K562 (cell line): ENCODE measurements at regions not wholly inside any gene's neighbourhood (a gene's known extent, or its start where the extent isn't known, plus 50 kb on each side); places are given as distances from the start of the nearest gene placed in this dataset.

Source experiments
- ATAC-seq: fragments of 200-7000 bp; cut with Tn5 transposase; 3 replicates; pipeline ENCODE4 v1.9.1; 2020; ENCODE audit warnings: moderate library complexity
- BruUV-seq: library from RNA; stranded (reverse); fragments of 400-500 nt; replicated peaks from 2 replicates; lab custom pipeline; 2021; lab: Mats Ljungman, UMichigan
- CTCF ChIA-PET: fragments of 300-600 bp; formaldehyde crosslinking; extraction: SDS; loops from one replicate; lab custom pipeline; 2021; ENCODE audit warnings: low intra/inter-chr PET ratio; lab: Yijun Ruan, JAX
- POLR2A ChIA-PET: fragments of 300-600, 350-650 bp; sonication (Branson Sonifier 250); formaldehyde crosslinking; extraction: SDS; loops from one replicate; lab custom pipeline; 2021; ENCODE audit warnings: antibody characterized with exemption, inconsistent platforms; lab: Yijun Ruan, JAX
- DNase-seq, 4 experiments: peaks; one replicate each; pipeline versions ENCODE4 v3.0.0 to v3.0.0-alpha.2; 2011 to 2018; ENCODE audit warnings: low spot score in 3 of 4, mixed read lengths in 3 of 4; ENCODE audit errors: extremely low read depth in 1 of 4
- FAIRE-seq: peaks from 2 replicates; lab custom pipeline; 2011; peaks lifted over from hg19 to GRCh38; lab: Jason Lieb, UNC
- H2AFZ ChIP-seq: 2 replicates; pipeline ENCODE4 v1.6.0; 2011; ENCODE audit warnings: low read depth, low read length, control low read depth, inconsistent platforms
- H3K27ac ChIP-seq: fragments of 200-600 bp; 3 replicates; pipeline ENCODE4 v1.8.0; 2011; ENCODE audit warnings: low read depth, mild to moderate bottlenecking, control low read depth, inconsistent platforms, low read length, moderate library complexity, mixed read lengths; ENCODE audit errors: extremely low read depth
- H3K27me3 ChIP-seq, 2 experiments: fragments of 300-600 bp in 1 of 2; 2 replicates in 1 of 2; 3 replicates in 1 of 2; pipeline versions ENCODE4 v1.6.0 to v1.8.0; 2011; ENCODE audit warnings: inconsistent platforms in 2 of 2, low read length in 2 of 2, mild to moderate bottlenecking in 1 of 2, mixed read lengths in 1 of 2, moderate library complexity in 1 of 2; ENCODE audit not compliant: control insufficient read depth in 2 of 2, insufficient read depth in 2 of 2
- H3K36me3 ChIP-seq: fragments of 300-600 bp; 3 replicates; pipeline ENCODE4 v1.8.0; 2011; ENCODE audit warnings: mild to moderate bottlenecking, low read length, inconsistent platforms; ENCODE audit not compliant: control insufficient read depth, insufficient read depth
- H3K4me1 ChIP-seq, 2 experiments: fragments of 200-600 bp in 1 of 2; replicated peaks in 1 of 2; 2 replicates in 1 of 2; 3 replicates in 1 of 2; pipeline versions ENCODE4 v1.5.1 to v1.8.0; 2011; ENCODE audit warnings: inconsistent platforms in 2 of 2, low read length in 2 of 2, mild to moderate bottlenecking in 1 of 2, mixed read lengths in 1 of 2, moderate library complexity in 1 of 2; ENCODE audit not compliant: control insufficient read depth in 2 of 2, insufficient read depth in 2 of 2
- H3K4me2 ChIP-seq: 2 replicates; pipeline ENCODE4 v1.6.1; 2011; ENCODE audit warnings: low read length, control low read depth, inconsistent platforms, mixed read lengths; ENCODE audit not compliant: insufficient read depth
- H3K4me3 ChIP-seq: fragments of 200-600 bp; sonication (generic), shearing (Covaris generic); 2 replicates; pipeline ENCODE4 v1.5.1; 2016; ENCODE audit warnings: control low read depth, inconsistent platforms
- H3K79me2 ChIP-seq: fragments of 200-600 bp; 3 replicates; pipeline ENCODE4 v1.8.0; 2011; ENCODE audit warnings: low read length, inconsistent platforms; ENCODE audit not compliant: control insufficient read depth, insufficient read depth
- H3K9ac ChIP-seq, 2 experiments: 2 replicates each; pipeline versions ENCODE4 v1.6.0 to v1.6.1; 2011; ENCODE audit warnings: low read depth in 2 of 2, low read length in 2 of 2, control low read depth in 1 of 2, inconsistent platforms in 1 of 2, mild to moderate bottlenecking in 1 of 2, mixed read lengths in 1 of 2; ENCODE audit not compliant: insufficient read depth in 1 of 2
- H3K9me1 ChIP-seq: one replicate; pipeline ENCODE4 v1.6.0; 2011; ENCODE audit warnings: inconsistent platforms, mild to moderate bottlenecking, low read length, moderate library complexity; ENCODE audit not compliant: control insufficient read depth, insufficient read depth
- H3K9me3 ChIP-seq: replicated peaks from 2 replicates; pipeline ENCODE4 v1.5.1; 2011; ENCODE audit warnings: low read depth, low read length, inconsistent platforms; ENCODE audit not compliant: control insufficient read depth, insufficient read depth
- H4K20me1 ChIP-seq: replicated peaks from 2 replicates; pipeline ENCODE4 v1.6.1; 2011; ENCODE audit warnings: low read length, inconsistent platforms, mixed read lengths; ENCODE audit not compliant: control insufficient read depth, insufficient read depth
- BHLHE40 ChIP-seq: IDR thresholded peaks from 2 replicates; pipeline ENCODE4 v1.6.1; 2011; ENCODE audit warnings: low read length, improper control_type of control experiment
- CREM ChIP-seq: IDR thresholded peaks from 2 replicates; pipeline ENCODE4 v1.6.1; 2014; ENCODE audit warnings: antibody characterized with exemption, low read depth
- DPF2 ChIP-seq: fragments of 450-650 bp; IDR thresholded peaks from 2 replicates; pipeline ENCODE4 v1.6.1; 2016
- FOXK2 ChIP-seq, 2 experiments: fragments of 450-650 bp; IDR thresholded peaks in 1 of 2; conservative IDR thresholded peaks in 1 of 2; 2 replicates each; pipeline ENCODE4 v1.6.1; 2016; ENCODE audit warnings: low read depth in 2 of 2, mild to moderate bottlenecking in 1 of 2
- MTA1 ChIP-seq: fragments of 450-650 bp; IDR thresholded peaks from 2 replicates; pipeline ENCODE4 v1.6.1; 2017; ENCODE audit warnings: borderline replicate concordance
- NFATC3 ChIP-seq: fragments of 450-650 bp; IDR thresholded peaks from 2 replicates; pipeline ENCODE4 v1.6.1; 2017; ENCODE audit warnings: mild to moderate bottlenecking
- POLR2G ChIP-seq: fragments of 200-400 bp; formaldehyde crosslinking; IDR thresholded peaks from 2 replicates; pipeline ENCODE4 v1.6.1; 2017; ENCODE audit warnings: low read depth, mild to moderate bottlenecking, antibody characterized with exemption, low read length, moderate library complexity
- RCOR1 ChIP-seq, 2 experiments: IDR thresholded peaks; 2 replicates each; pipeline ENCODE4 v1.6.1; 2012; ENCODE audit warnings: low read depth in 2 of 2, low read length in 2 of 2, borderline replicate concordance in 1 of 2, improper control_type of control experiment in 1 of 2
- ZHX1 ChIP-seq: fragments of 150-350 bp; conservative IDR thresholded peaks from 2 replicates; pipeline ENCODE4 v1.6.1; 2014; ENCODE audit warnings: low read length
- ZNF134 ChIP-seq: fragments of 250-450 bp; sonication (Bioruptor Pico); conservative IDR thresholded peaks from 2 replicates; pipeline ENCODE4 v1.4.0; 2020
- ZNF3 ChIP-seq: fragments of 250-450 bp; sonication (Bioruptor Pico); IDR thresholded peaks from 2 replicates; pipeline ENCODE4 v1.5.0; 2021; ENCODE audit warnings: mild to moderate bottlenecking, moderate library complexity
- WGBS: fragments of 100-300 bp; shearing (Covaris generic); methylation state at CpG from one replicate; pipeline ENCODE4 v1.1.6; 2016; ENCODE audit warnings: low coverage, mixed read lengths; ENCODE audit not compliant: insufficient coverage; ENCODE audit errors: missing lambda C conversion rate; 5-methylcytosine and 5-hydroxymethylcytosine counted together
- in situ Hi-C: fragments of 300-500 bp; cut with MboI; formaldehyde crosslinking; loops from 4 replicates; pipeline ENCODE4 v1.15.0; 2018; ENCODE audit warnings: inconsistent platforms, mixed read lengths
- intact Hi-C: fragments of 100-400 bp; cut with micrococcal nuclease; formaldehyde crosslinking; loops from 2 replicates; pipeline ENCODE4 v1.14.2; 2022
- TF ChIP-seq, protein P1 (sequence below): sonication (generic); formaldehyde crosslinking; IDR thresholded peaks from 2 replicates; pipeline ENCODE4 v1.8.1; 2023; ENCODE audit warnings: mild to moderate bottlenecking, missing genetic modification reagents

DNA sequence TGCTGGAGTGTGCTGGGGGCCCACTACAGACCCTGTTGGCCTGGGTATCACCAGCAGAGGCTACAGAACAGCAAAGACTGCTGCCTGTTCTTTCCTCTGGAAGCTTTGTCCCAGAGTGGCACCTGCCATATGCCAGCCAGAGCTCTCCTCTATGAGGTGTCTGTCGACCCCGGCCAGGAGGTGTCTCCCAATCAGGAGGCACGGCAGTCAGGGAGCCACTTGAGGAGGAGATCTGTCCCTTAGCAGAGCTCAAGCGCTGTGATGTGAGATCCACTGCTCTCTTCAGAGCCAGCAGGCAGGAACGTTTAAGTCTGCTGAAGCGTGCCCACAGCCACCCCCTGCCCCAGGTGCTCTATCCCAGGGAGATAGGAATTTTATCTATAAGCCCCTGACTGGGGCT lies 316.2 kb downstream of the ETV1 start:
- FAIRE-seq, result no peak
- no TSS peak for BruUV-seq

More for the DNA sequence above, 316.2 kb downstream of the ETV1 start:
- TF ChIP-seq BHLHE40, result no peak
- TF ChIP-seq DPF2, result no peak
- TF ChIP-seq MTA1, result no peak
- no peak for TF ChIP-seq POLR2G
- TF ChIP-seq RCOR1 (IDR thresholded peaks at IDR 0.05; ENCODE audit: borderline replicate concordance in 1 of 2, low read depth in 2 of 2, low read length in 2 of 2), result no peak
- TF ChIP-seq, protein P1, sequence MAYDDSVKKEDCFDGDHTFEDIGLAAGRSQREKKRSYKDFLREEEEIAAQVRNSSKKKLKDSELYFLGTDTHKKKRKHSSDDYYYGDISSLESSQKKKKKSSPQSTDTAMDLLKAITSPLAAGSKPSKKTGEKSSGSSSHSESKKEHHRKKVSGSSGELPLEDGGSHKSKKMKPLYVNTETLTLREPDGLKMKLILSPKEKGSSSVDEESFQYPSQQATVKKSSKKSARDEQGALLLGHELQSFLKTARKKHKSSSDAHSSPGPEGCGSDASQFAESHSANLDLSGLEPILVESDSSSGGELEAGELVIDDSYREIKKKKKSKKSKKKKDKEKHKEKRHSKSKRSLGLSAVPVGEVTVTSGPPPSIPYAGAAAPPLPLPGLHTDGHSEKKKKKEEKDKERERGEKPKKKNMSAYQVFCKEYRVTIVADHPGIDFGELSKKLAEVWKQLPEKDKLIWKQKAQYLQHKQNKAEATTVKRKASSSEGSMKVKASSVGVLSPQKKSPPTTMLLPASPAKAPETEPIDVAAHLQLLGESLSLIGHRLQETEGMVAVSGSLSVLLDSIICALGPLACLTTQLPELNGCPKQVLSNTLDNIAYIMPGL, result no peak
- TF ChIP-seq CREM, result no peak
- no peak for TF ChIP-seq ZHX1
- TF ChIP-seq ZNF134 (CRISPR knock-in tag), result no peak
- TF ChIP-seq FOXK2 (conservative IDR thresholded peaks at IDR 0.05 in 1 of 2, IDR thresholded peaks at IDR 0.05 in 1 of 2; ENCODE audit: low read depth in 2 of 2), result no peak
- TF ChIP-seq ZNF3 (CRISPR knock-in tag), result no peak
- TF ChIP-seq NFATC3, result no peak
- Histone ChIP-seq H3K79me2 (no peaks in the 10 kb centered on the region), H3K4me3 (no peak overlapping the region), H3K9me1 (no peaks in the 10 kb centered on the region), H4K20me1 (no peaks in the 10 kb centered on the region), H2AFZ (no peak overlapping the region), H3K4me2 (no peak overlapping the region), H3K27ac (no peak overlapping the region), H3K36me3 (no peaks in the 10 kb centered on the region), H3K9me3 (no peaks in the 10 kb centered on the region), H3K4me1 (no peaks in the 10 kb centered on the region), H3K9ac (no peak overlapping the region), H3K27me3 (no peaks in the 10 kb centered on the region)
- DNase-seq (no peak), ATAC-seq (no peak)
- POLR2A ChIA-PET, result no interaction called here
- in situ Hi-C loops, result no loop called here
- CTCF ChIA-PET, result no interaction called here
- 0% methylated on average over 6 of the region's 6 CpGs for WGBS
- intact Hi-C loops, result no loop called here
